Ecto neural progenitor cell (in vitro differentiated cells): ENCODE measurements at regions not wholly inside any gene's neighbourhood (a gene's known extent, or its start where the extent isn't known, plus 50 kb on each side); places are given as distances from the start of the nearest gene placed in this dataset.
A peak's percentile ranks its signal among the peaks of the same experiment; 100 is the strongest.
"Not testable (repeated sequence)": the region's sequence is repeated elsewhere in the genome, so short reads cannot be mapped to it uniquely, and the experiment has no call there.

Experiments used
- DNase-seq: peaks from one replicate; pipeline ENCODE4 v3.0.0-alpha.2; 2018; ENCODE audit warnings: low spot score

GRCh38 chr2:174697255-174697654 is 67.0 kb downstream of the CHRNA1 start:
- DNase-seq = peak; percentile 76

- DNase-seq = no peak
These were observed 69.4 kb downstream of the CHRNA1 start for GRCh38 chr2:174694920-174695319.

GRCh38 chr2:174694196-174694878 is 69.9 kb downstream of the CHRNA1 start:
- DNase-seq = no peak

- DNase-seq = peak; percentile 71
These were observed 70.9 kb downstream of the CHRNA1 start for GRCh38 chr2:174693344-174693743.

- DNase-seq = no peak
These were observed 71.9 kb downstream of the CHRNA1 start for GRCh38 chr2:174692256-174692919.

GRCh38 chr2:174691201-174691779 is 73.0 kb downstream of the CHRNA1 start:
- no peak for DNase-seq

GRCh38 chr2:174690026-174690425 is 74.2 kb downstream of the CHRNA1 start:
- DNase-seq = no peak

GRCh38 chr2:174688079-174688478 is 76.2 kb downstream of the CHRNA1 start:
- no peak for DNase-seq

GRCh38 chr2:174686430-174686829 is 77.8 kb downstream of the CHRNA1 start:
- no peak for DNase-seq

- DNase-seq = no peak
These were observed 80.9 kb downstream of the CHRNA1 start for GRCh38 chr2:174683392-174683759.

- DNase-seq = peak; percentile 84
These were observed 81.5 kb downstream of the CHRNA1 start for GRCh38 chr2:174682578-174683391.

- peak; percentile 66 for DNase-seq
These were observed 82.2 kb downstream of the CHRNA1 start for GRCh38 chr2:174682007-174682577.

GRCh38 chr2:174681099-174682006 is 82.9 kb downstream of the CHRNA1 start:
- DNase-seq = no peak

GRCh38 chr2:174680221-174680620 is 82.6 kb upstream of the WIPF1 start:
- no peak for DNase-seq

- DNase-seq = no peak
These were observed 80.8 kb upstream of the WIPF1 start for GRCh38 chr2:174678395-174678794.

GRCh38 chr2:174675615-174676014 is 78.0 kb upstream of the WIPF1 start:
- DNase-seq = no peak

GRCh38 chr2:174673876-174674275 is 76.3 kb upstream of the WIPF1 start:
- DNase-seq = no peak

GRCh38 chr2:174673440-174673839 is 75.8 kb upstream of the WIPF1 start:
- DNase-seq = no peak

GRCh38 chr2:174671532-174671931 is 73.9 kb upstream of the WIPF1 start:
- not testable (repeated sequence) for DNase-seq

- DNase-seq = no peak
These were observed 72.8 kb upstream of the WIPF1 start for GRCh38 chr2:174670446-174670845.

- no peak for DNase-seq
These were observed 71.7 kb upstream of the WIPF1 start for GRCh38 chr2:174669336-174669735.
